Chondrocyte (in vitro differentiated cells): ENCODE measurements at regions not wholly inside any gene's neighbourhood (a gene's known extent, or its start where the extent isn't known, plus 50 kb on each side); places are given as distances from the start of the nearest gene placed in this dataset.
A peak's percentile ranks its signal among the peaks of the same experiment; 100 is the strongest.

ENCODE experiments used
- DNase-seq: peaks from one replicate; pipeline ENCODE4 v3.0.0; 2021; ENCODE audit warnings: mixed read lengths, low spot score
- H3K27ac Mint-ChIP-seq: one replicate; pipeline ENCODE4 v1.8.0; 2021; ENCODE audit warnings: mild to moderate bottlenecking, moderate library complexity, mixed read lengths; ENCODE audit not compliant: unreplicated experiment
- H3K27me3 Mint-ChIP-seq: 2 replicates; pipeline ENCODE4 v1.8.0; 2021; ENCODE audit warnings: low read depth, mixed read lengths
- H3K36me3 Mint-ChIP-seq: 2 replicates; pipeline ENCODE4 v1.8.0; 2021; ENCODE audit warnings: low read depth, mixed read lengths
- H3K4me1 Mint-ChIP-seq: 2 replicates; pipeline ENCODE4 v1.8.0; 2021; ENCODE audit warnings: low read depth, mild to moderate bottlenecking, mixed read lengths
- H3K4me3 Mint-ChIP-seq: one replicate; pipeline ENCODE4 v1.8.0; 2021; ENCODE audit warnings: mild to moderate bottlenecking, moderate library complexity, mixed read lengths; ENCODE audit not compliant: unreplicated experiment
- H3K9me3 Mint-ChIP-seq: 2 replicates; pipeline ENCODE4 v1.8.0; 2021; ENCODE audit warnings: low read depth, mixed read lengths
- CTCF ChIP-seq: fragments of 200-600 bp; sonication (generic); IDR thresholded peaks from 2 replicates; pipeline ENCODE4 v1.5.0; 2021; ENCODE audit warnings: antibody characterized with exemption, mild to moderate bottlenecking, moderate library complexity

- Mint-ChIP-seq H3K27me3 (peaks cover 29% of the 10 kb centered on the region), H3K4me3 (no peak overlapping the region), H3K9me3 (peaks cover 17% of the 10 kb centered on the region), H3K36me3 (no peaks in the 10 kb centered on the region), H3K4me1 (no peaks in the 10 kb centered on the region), H3K27ac (no peak overlapping the region)
- TF ChIP-seq CTCF: no peak
- peak; percentile 68 for DNase-seq
Observed at GRCh38 chr20:63072231-63072791, 65.5 kb upstream of the BHLHE23 start.

- H3K27me3 Mint-ChIP-seq: peaks cover 35% of the 10 kb centered on the region
- peak; percentile 57 for DNase-seq
- no peak overlapping the region for H3K4me3 Mint-ChIP-seq
Observed at GRCh38 chr20:63071541-63072181, 64.9 kb upstream of the BHLHE23 start.

GRCh38 chr20:63070771-63071540 lies 64.2 kb upstream of the BHLHE23 start:
- TF ChIP-seq CTCF: no peak
- Mint-ChIP-seq H3K36me3 (no peaks in the 10 kb centered on the region), H3K4me3 (no peak overlapping the region), H3K9me3 (peaks cover 4% of the 10 kb centered on the region), H3K4me1 (no peaks in the 10 kb centered on the region), H3K27ac (no peak overlapping the region), H3K27me3 (peaks cover 35% of the 10 kb centered on the region)
- DNase-seq: peak; percentile 44

More at GRCh38 chr20:63071541-63072181, 64.9 kb upstream of the BHLHE23 start:
- Mint-ChIP-seq H3K9me3 (peaks cover 10% of the 10 kb centered on the region), H3K36me3 (no peaks in the 10 kb centered on the region), H3K27ac (no peak overlapping the region), H3K4me1 (no peaks in the 10 kb centered on the region)
- no peak for TF ChIP-seq CTCF

GRCh38 chr20:63070301-63070625 lies 63.5 kb upstream of the BHLHE23 start:
- no peaks in the 10 kb centered on the region for H3K36me3 Mint-ChIP-seq
- peaks cover under 1% of the 10 kb centered on the region for H3K9me3 Mint-ChIP-seq
- no peak overlapping the region for H3K27ac Mint-ChIP-seq
- peaks cover 35% of the 10 kb centered on the region for H3K27me3 Mint-ChIP-seq
- TF ChIP-seq CTCF: no peak
- H3K4me1 Mint-ChIP-seq: no peaks in the 10 kb centered on the region
- DNase-seq: peak; percentile 19
- H3K4me3 Mint-ChIP-seq: no peak overlapping the region

- H3K27me3 Mint-ChIP-seq: peaks cover 30% of the 10 kb centered on the region
- H3K27ac Mint-ChIP-seq: no peak overlapping the region
- no peak for TF ChIP-seq CTCF
- DNase-seq: peak; percentile 84
- H3K36me3 Mint-ChIP-seq: no peaks in the 10 kb centered on the region
- no peaks in the 10 kb centered on the region for H3K4me1 Mint-ChIP-seq
- no peak overlapping the region for H3K4me3 Mint-ChIP-seq
- H3K9me3 Mint-ChIP-seq: no peaks in the 10 kb centered on the region
Observed at GRCh38 chr20:63068711-63069367, 62.1 kb upstream of the BHLHE23 start.
